WTC11 (cell line): ENCODE measurements at regions not wholly inside any gene's neighbourhood (a gene's known extent, or its start where the extent isn't known, plus 50 kb on each side); places are given as distances from the start of the nearest gene placed in this dataset.

Experiments
- ATAC-seq: fragments of 200-7000 bp; cut with Tn5 transposase; 2 replicates; pipeline ENCODE4 v1.10.0; 2021; ENCODE audit warnings: mild to moderate bottlenecking, moderate library complexity
- CTCF ChIA-PET: fragments of 300-600 bp; sonication (Branson Sonifier 250); formaldehyde crosslinking; loops from one replicate; lab custom pipeline; 2021; ENCODE audit warnings: antibody characterized with exemption; lab: Charles Lee
- POLR2A ChIA-PET: fragments of 350-600 bp; sonication (Branson Sonifier 250); formaldehyde crosslinking; loops from one replicate; lab custom pipeline; 2021; ENCODE audit warnings: antibody characterized with exemption; lab: Charles Lee
- DNase-seq: peaks from one replicate; pipeline ENCODE4 v3.0.0; 2021; ENCODE audit warnings: low spot score
- H3K27ac Mint-ChIP-seq: 2 replicates; pipeline ENCODE4 v1.8.0; 2021; ENCODE audit warnings: mixed read lengths
- H3K27me3 Mint-ChIP-seq: 2 replicates; pipeline ENCODE4 v1.8.0; 2021; ENCODE audit warnings: low read depth, mild to moderate bottlenecking, moderate library complexity, mixed read lengths
- H3K36me3 Mint-ChIP-seq: 2 replicates; pipeline ENCODE4 v1.8.0; 2021; ENCODE audit warnings: mixed read lengths
- H3K4me1 Mint-ChIP-seq: 2 replicates; pipeline ENCODE4 v1.8.0; 2022; ENCODE audit warnings: mixed read lengths
- H3K4me3 Mint-ChIP-seq: 2 replicates; pipeline ENCODE4 v1.8.0; 2021; ENCODE audit warnings: mild to moderate bottlenecking, moderate library complexity, mixed read lengths
- H3K9me3 Mint-ChIP-seq: 2 replicates; pipeline ENCODE4 v1.8.0; 2021; ENCODE audit warnings: mixed read lengths
- AR ChIP-seq: fragments of 250-450 bp; sonication (Bioruptor Pico); IDR thresholded peaks from 2 replicates; pipeline ENCODE4 v1.9.0; 2021; ENCODE audit warnings: mild to moderate bottlenecking
- ATF2 ChIP-seq: sonication (generic); formaldehyde crosslinking; IDR thresholded peaks from 2 replicates; pipeline ENCODE4 v1.8.1; 2022; ENCODE audit warnings: low read depth, missing genetic modification reagents, borderline replicate concordance
- ATF3 ChIP-seq: sonication (generic); formaldehyde crosslinking; conservative IDR thresholded peaks from 2 replicates; pipeline ENCODE4 v1.8.1; 2022; ENCODE audit warnings: mild to moderate bottlenecking, missing genetic modification reagents
- CREB1 ChIP-seq: sonication (generic); formaldehyde crosslinking; IDR thresholded peaks from 2 replicates; pipeline ENCODE4 v1.8.0; 2023; ENCODE audit warnings: mild to moderate bottlenecking, missing genetic modification reagents
- E2F1 ChIP-seq: sonication (generic); formaldehyde crosslinking; IDR thresholded peaks from 2 replicates; pipeline ENCODE4 v1.8.0; 2022; ENCODE audit warnings: mild to moderate bottlenecking, missing genetic modification reagents
- E2F4 ChIP-seq: sonication (generic); formaldehyde crosslinking; IDR thresholded peaks from 2 replicates; pipeline ENCODE4 v1.8.1; 2022; ENCODE audit warnings: low read depth, mild to moderate bottlenecking, moderate library complexity, missing genetic modification reagents, borderline replicate concordance
- MXD4 ChIP-seq: fragments of 250-450 bp; sonication (Bioruptor Pico); IDR thresholded peaks from 2 replicates; pipeline ENCODE4 v1.8.0; 2021; ENCODE audit warnings: mild to moderate bottlenecking, moderate library complexity, borderline replicate concordance
- NR3C1 ChIP-seq: sonication (generic); formaldehyde crosslinking; conservative IDR thresholded peaks from 2 replicates; pipeline ENCODE4 v1.8.1; 2023; ENCODE audit warnings: low read depth, mild to moderate bottlenecking, missing genetic modification reagents
- PREB ChIP-seq: sonication (generic); formaldehyde crosslinking; IDR thresholded peaks from 2 replicates; pipeline ENCODE4 v1.8.1; 2022; ENCODE audit warnings: mild to moderate bottlenecking, missing genetic modification reagents, moderate library complexity, borderline replicate concordance
- SMAD4 ChIP-seq: sonication (generic); formaldehyde crosslinking; IDR thresholded peaks from 2 replicates; pipeline ENCODE4 v1.8.0; 2022; ENCODE audit warnings: mild to moderate bottlenecking, missing genetic modification reagents
- SOX15 ChIP-seq: fragments of 250-450 bp; sonication (Bioruptor Pico); IDR thresholded peaks from 2 replicates; pipeline ENCODE4 v1.9.0; 2021; ENCODE audit warnings: mild to moderate bottlenecking
- TP53 ChIP-seq: sonication (generic); formaldehyde crosslinking; IDR thresholded peaks from 2 replicates; pipeline ENCODE4 v1.8.1; 2023; ENCODE audit warnings: mild to moderate bottlenecking, missing genetic modification reagents
- USF1 ChIP-seq: sonication (generic); formaldehyde crosslinking; IDR thresholded peaks from 2 replicates; pipeline ENCODE4 v1.8.0; 2022; ENCODE audit warnings: mild to moderate bottlenecking, missing genetic modification reagents
- ZNF121 ChIP-seq: sonication (generic); formaldehyde crosslinking; IDR thresholded peaks from 2 replicates; pipeline ENCODE4 v1.8.0; 2023; ENCODE audit warnings: missing genetic modification reagents
- ZNF281 ChIP-seq: sonication (generic); formaldehyde crosslinking; IDR thresholded peaks from 2 replicates; pipeline ENCODE4 v1.8.0; 2023; ENCODE audit warnings: mild to moderate bottlenecking, missing genetic modification reagents
- ZSCAN18 ChIP-seq: fragments of 250-450 bp; sonication (Bioruptor Pico); IDR thresholded peaks from 2 replicates; pipeline ENCODE4 v2.1.2; 2022; ENCODE audit warnings: mild to moderate bottlenecking, moderate library complexity

GRCh38 chr9:107612136-107612535 lies 122.6 kb upstream of the KLF4 start:
- Mint-ChIP-seq H3K9me3 (no peaks in the 10 kb centered on the region), H3K36me3 (no peaks in the 10 kb centered on the region), H3K4me1 (no peaks in the 10 kb centered on the region), H3K27ac (no peak overlapping the region), H3K4me3 (no peak overlapping the region), H3K27me3 (no peaks in the 10 kb centered on the region)
- TF ChIP-seq SOX15 (CRISPR knock-in tag) (no peak), ZNF121 (no peak), E2F4 (CRISPR knock-in tag) (no peak), ATF3 (CRISPR knock-in tag) (no peak), CREB1 (no peak), NR3C1 (CRISPR knock-in tag) (no peak), PREB (CRISPR knock-in tag) (no peak), ZSCAN18 (CRISPR knock-in tag) (no peak)
- POLR2A ChIA-PET = no interaction called here
- CTCF ChIA-PET = no interaction called here
- no peak for ATAC-seq
- no peak for DNase-seq

GRCh38 chr9:107609547-107609946 lies 120.0 kb upstream of the KLF4 start:
- Mint-ChIP-seq H3K36me3 (no peaks in the 10 kb centered on the region), H3K4me3 (no peak overlapping the region), H3K4me1 (no peaks in the 10 kb centered on the region), H3K9me3 (no peaks in the 10 kb centered on the region), H3K27ac (no peak overlapping the region), H3K27me3 (no peaks in the 10 kb centered on the region)
- ChIA-PET POLR2A (no interaction called here), CTCF (no interaction called here)
- DNase-seq = no peak
- no peak for ATAC-seq
- TF ChIP-seq ZSCAN18 (CRISPR knock-in tag) = no peak
- no peak for TF ChIP-seq ATF2 (CRISPR knock-in tag)
- TF ChIP-seq E2F1 (CRISPR knock-in tag) = no peak
- TF ChIP-seq ZNF281 (CRISPR knock-in tag) = no peak
- no peak for TF ChIP-seq USF1 (CRISPR knock-in tag)
- no peak for TF ChIP-seq SMAD4 (CRISPR knock-in tag)
- no peak for TF ChIP-seq AR
- TF ChIP-seq TP53 = no peak
- TF ChIP-seq MXD4 (CRISPR knock-in tag) = no peak
